ENCODE measurements at regions not wholly inside any gene's neighbourhood (a gene's known extent, or its start where the extent isn't known, plus 50 kb on each side); places are given as distances from the start of the nearest gene placed in this dataset.

- no peak for TF ChIP-seq KDM1A (IDR thresholded peaks at IDR 0.05; ENCODE audit: borderline replicate concordance, low read length)
- TF ChIP-seq YY1 (IDR thresholded peaks at IDR 0.05; ENCODE audit: low read depth, low read length), result no peak
- no peak for TF ChIP-seq CTCF (IDR thresholded peaks at IDR 0.05; ENCODE audit: control extremely low read depth in 1 of 3, insufficient read depth in 1 of 3, low read depth in 1 of 3, low read length in 3 of 3)
- no peak for TF ChIP-seq POLR2A (IDR thresholded peaks at IDR 0.05; ENCODE audit: control extremely low read depth in 1 of 2, low read depth in 2 of 2, low read length in 2 of 2)
These were observed 400.6 kb upstream of the NR3C2 start for GRCh38 chr4:148842843-148843242.

Data from H1 (cell line).